SK-N-MC (cell line): ENCODE measurements at regions not wholly inside any gene's neighbourhood (a gene's known extent, or its start where the extent isn't known, plus 50 kb on each side); places are given as distances from the start of the nearest gene placed in this dataset.

Experiments
- EZH2 ChIP-seq: fragments of 200-600 bp; sonication (generic); IDR thresholded peaks from one replicate; pipeline ENCODE4 v1.6.1; 2017; ENCODE audit warnings: antibody characterized with exemption
- FOXP2 ChIP-seq: optimal IDR thresholded peaks from 2 replicates; pipeline ENCODE3; 2011; ENCODE audit warnings: mild to moderate bottlenecking, moderate library complexity; ENCODE audit not compliant: insufficient read depth; ENCODE audit errors: extremely low read length, control extremely low read depth
- POLR2AphosphoS5 ChIP-seq: IDR thresholded peaks from 2 replicates; pipeline ENCODE4 v1.6.1; 2012; ENCODE audit warnings: mild to moderate bottlenecking, low read depth, low read length, borderline replicate concordance

GRCh38 chr5:82884821-82885471 is 192.2 kb downstream of the TMEM167A start:
- no peak for TF ChIP-seq EZH2
- TF ChIP-seq POLR2AphosphoS5, result no peak
- TF ChIP-seq FOXP2, result no peak
